WTC11 (cell line): ENCODE measurements at regions not wholly inside any gene's neighbourhood (a gene's known extent, or its start where the extent isn't known, plus 50 kb on each side); places are given as distances from the start of the nearest gene placed in this dataset.

Experiments
- ATAC-seq: fragments of 200-7000 bp; cut with Tn5 transposase; 2 replicates; pipeline ENCODE4 v1.10.0; 2021; ENCODE audit warnings: mild to moderate bottlenecking, moderate library complexity
- CTCF ChIA-PET: fragments of 300-600 bp; sonication (Branson Sonifier 250); formaldehyde crosslinking; loops from one replicate; lab custom pipeline; 2021; ENCODE audit warnings: antibody characterized with exemption; lab: Charles Lee
- POLR2A ChIA-PET: fragments of 350-600 bp; sonication (Branson Sonifier 250); formaldehyde crosslinking; loops from one replicate; lab custom pipeline; 2021; ENCODE audit warnings: antibody characterized with exemption; lab: Charles Lee
- DNase-seq: peaks from one replicate; pipeline ENCODE4 v3.0.0; 2021; ENCODE audit warnings: low spot score
- H3K27ac Mint-ChIP-seq: 2 replicates; pipeline ENCODE4 v1.8.0; 2021; ENCODE audit warnings: mixed read lengths
- H3K27me3 Mint-ChIP-seq: 2 replicates; pipeline ENCODE4 v1.8.0; 2021; ENCODE audit warnings: low read depth, mild to moderate bottlenecking, moderate library complexity, mixed read lengths
- H3K36me3 Mint-ChIP-seq: 2 replicates; pipeline ENCODE4 v1.8.0; 2021; ENCODE audit warnings: mixed read lengths
- H3K4me1 Mint-ChIP-seq: 2 replicates; pipeline ENCODE4 v1.8.0; 2022; ENCODE audit warnings: mixed read lengths
- H3K4me3 Mint-ChIP-seq: 2 replicates; pipeline ENCODE4 v1.8.0; 2021; ENCODE audit warnings: mild to moderate bottlenecking, moderate library complexity, mixed read lengths
- H3K9me3 Mint-ChIP-seq: 2 replicates; pipeline ENCODE4 v1.8.0; 2021; ENCODE audit warnings: mixed read lengths
- FOXK1 ChIP-seq: sonication (generic); formaldehyde crosslinking; IDR thresholded peaks from 2 replicates; pipeline ENCODE4 v1.8.0; 2022; ENCODE audit warnings: mild to moderate bottlenecking, moderate library complexity, missing genetic modification reagents
- GRHL2 ChIP-seq: fragments of 250-450 bp; sonication (Bioruptor Pico); IDR thresholded peaks from 2 replicates; pipeline ENCODE4 v1.8.0; 2022; ENCODE audit warnings: mild to moderate bottlenecking, moderate library complexity; ENCODE audit not compliant: insufficient replicate concordance, severe bottlenecking
- GTF2I ChIP-seq: fragments of 250-450 bp; sonication (Bioruptor Pico); conservative IDR thresholded peaks from 2 replicates; pipeline ENCODE4 v1.4.0; 2021; ENCODE audit warnings: mild to moderate bottlenecking
- HMGA2 ChIP-seq: fragments of 250-450 bp; sonication (Bioruptor Pico); IDR thresholded peaks from 2 replicates; pipeline ENCODE4 v1.4.0; 2021; ENCODE audit warnings: mild to moderate bottlenecking, moderate library complexity
- JUN ChIP-seq: sonication (generic); formaldehyde crosslinking; IDR thresholded peaks from 2 replicates; pipeline ENCODE4 v1.8.0; 2023; ENCODE audit warnings: mild to moderate bottlenecking, missing genetic modification reagents
- MXD4 ChIP-seq: fragments of 250-450 bp; sonication (Bioruptor Pico); IDR thresholded peaks from 2 replicates; pipeline ENCODE4 v1.8.0; 2021; ENCODE audit warnings: mild to moderate bottlenecking, moderate library complexity, borderline replicate concordance
- NFATC4 ChIP-seq: fragments of 250-450 bp; sonication (Bioruptor Pico); IDR thresholded peaks from 2 replicates; pipeline ENCODE4 v1.9.0; 2021; ENCODE audit warnings: mild to moderate bottlenecking
- NR1H2 ChIP-seq: sonication (generic); formaldehyde crosslinking; IDR thresholded peaks from 2 replicates; pipeline ENCODE4 v1.9.0; 2021; ENCODE audit warnings: mild to moderate bottlenecking, moderate library complexity, missing genetic modification reagents
- RORB ChIP-seq: fragments of 250-450 bp; sonication (Bioruptor Pico); IDR thresholded peaks from 2 replicates; pipeline ENCODE4 v1.9.0; 2021; ENCODE audit warnings: mild to moderate bottlenecking
- SMAD3 ChIP-seq: sonication (generic); formaldehyde crosslinking; IDR thresholded peaks from 2 replicates; pipeline ENCODE4 v1.8.0; 2022; ENCODE audit warnings: missing genetic modification reagents, mild to moderate bottlenecking, borderline replicate concordance
- TCF7 ChIP-seq: sonication (generic); formaldehyde crosslinking; IDR thresholded peaks from 2 replicates; pipeline ENCODE4 v1.8.0; 2022; ENCODE audit warnings: mild to moderate bottlenecking, low read depth, missing genetic modification reagents, moderate library complexity
- ZNF121 ChIP-seq: sonication (generic); formaldehyde crosslinking; IDR thresholded peaks from 2 replicates; pipeline ENCODE4 v1.8.0; 2023; ENCODE audit warnings: missing genetic modification reagents
- ZNF263 ChIP-seq: sonication (generic); formaldehyde crosslinking; IDR thresholded peaks from 2 replicates; pipeline ENCODE4 v1.8.1; 2022; ENCODE audit warnings: low read depth, mild to moderate bottlenecking, moderate library complexity, missing genetic modification reagents
- ZNF317 ChIP-seq: sonication (generic); formaldehyde crosslinking; IDR thresholded peaks from 2 replicates; pipeline ENCODE4 v1.8.1; 2023; ENCODE audit warnings: low read depth, mild to moderate bottlenecking, moderate library complexity, missing genetic modification reagents, borderline replicate concordance
- ZNF423 ChIP-seq: fragments of 250-450 bp; sonication (Bioruptor Pico); IDR thresholded peaks from 2 replicates; pipeline ENCODE4 v2.1.2; 2022; ENCODE audit warnings: mild to moderate bottlenecking, moderate library complexity
- TF ChIP-seq, protein P1 (sequence below): sonication (generic); formaldehyde crosslinking; IDR thresholded peaks from 2 replicates; pipeline ENCODE4 v1.8.0; 2022; ENCODE audit warnings: mild to moderate bottlenecking, missing genetic modification reagents
- TF ChIP-seq, protein P2 (sequence below): sonication (generic); formaldehyde crosslinking; IDR thresholded peaks from 2 replicates; pipeline ENCODE4 v1.8.0; 2023; ENCODE audit warnings: missing genetic modification reagents
- TF ChIP-seq, protein P3 (sequence below): sonication (generic); formaldehyde crosslinking; IDR thresholded peaks from 2 replicates; pipeline ENCODE4 v1.8.0; 2022; ENCODE audit warnings: missing genetic modification reagents
- TF ChIP-seq, protein P4 (sequence below): fragments of 250-450 bp; sonication (Bioruptor Pico); IDR thresholded peaks from 2 replicates; pipeline ENCODE4 v1.9.0; 2021; ENCODE audit warnings: mild to moderate bottlenecking
- TF ChIP-seq, protein P5 (sequence below): sonication (generic); formaldehyde crosslinking; IDR thresholded peaks from 2 replicates; pipeline ENCODE4 v1.8.1; 2022; ENCODE audit warnings: low read depth, mild to moderate bottlenecking, moderate library complexity, missing genetic modification reagents, borderline replicate concordance

DNA sequence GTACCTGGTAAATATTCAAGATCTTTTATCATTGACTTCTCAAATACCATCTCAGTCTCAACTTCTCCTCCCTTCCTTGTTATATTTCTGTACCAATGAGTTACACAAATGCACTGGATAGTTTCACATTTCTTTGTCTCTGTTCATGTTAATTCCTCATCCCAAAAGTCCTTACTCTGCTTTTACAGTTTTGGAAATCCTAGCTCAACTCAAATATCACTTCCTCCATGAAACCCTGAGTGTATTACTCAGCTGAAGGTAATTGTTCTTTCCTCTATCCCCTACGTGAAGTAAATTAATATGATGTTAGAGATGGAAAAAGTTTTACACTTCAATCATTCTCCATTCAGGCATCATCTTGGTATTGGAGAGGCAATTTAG is 241.5 kb downstream of the TLE4 start:
- CTCF ChIA-PET: no interaction called here
- no peaks in the 10 kb centered on the region for H3K9me3 Mint-ChIP-seq
- POLR2A ChIA-PET: no interaction called here
- H3K27ac Mint-ChIP-seq: no peak overlapping the region
- H3K4me1 Mint-ChIP-seq: peaks cover 62% of the 10 kb centered on the region
- H3K27me3 Mint-ChIP-seq: no peaks in the 10 kb centered on the region
- ATAC-seq: no peak
- DNase-seq: no peak
- no peak for TF ChIP-seq NFATC4 (CRISPR knock-in tag)
- H3K4me3 Mint-ChIP-seq: no peak overlapping the region
- no peaks in the 10 kb centered on the region for H3K36me3 Mint-ChIP-seq

DNA sequence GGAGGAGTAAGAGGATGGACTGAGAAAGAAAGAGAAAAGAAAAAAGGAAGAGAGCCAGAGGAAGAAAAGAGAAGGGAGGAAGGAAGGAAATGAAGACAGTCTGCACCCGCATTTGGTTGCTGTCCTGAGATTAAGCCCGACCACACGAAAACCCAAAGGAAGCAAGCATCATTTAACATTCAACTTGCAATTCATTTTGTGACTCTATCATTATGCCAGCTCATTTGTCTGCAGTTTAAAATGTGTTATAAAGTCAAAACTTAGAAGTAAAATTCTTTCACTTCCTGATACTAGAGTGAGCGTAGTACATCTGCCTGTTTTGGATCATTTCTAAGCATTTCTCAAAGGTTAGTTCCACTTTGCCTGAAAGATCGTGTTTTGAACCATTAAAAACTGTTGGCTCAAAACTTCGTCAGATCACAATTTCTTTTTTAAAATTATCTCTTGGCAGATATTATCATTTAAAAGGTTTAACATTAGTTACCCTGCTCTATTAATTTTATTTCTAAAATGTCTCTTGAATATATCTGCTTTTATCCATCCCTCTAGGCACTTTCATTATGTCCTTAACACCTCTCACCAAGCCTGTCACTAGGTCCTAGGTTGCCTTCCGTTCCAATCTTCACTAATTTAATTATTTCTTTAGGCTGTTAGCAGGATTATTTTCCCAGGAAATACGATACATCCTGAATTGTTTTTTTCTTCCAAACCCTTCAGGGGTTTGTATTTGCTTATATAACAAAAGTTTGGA is 240.9 kb downstream of the TLE4 start:
- ChIA-PET POLR2A (no interaction called here), CTCF (no interaction called here)
- TF ChIP-seq RORB (CRISPR knock-in tag): no peak
- TF ChIP-seq HMGA2: no peak
- TF ChIP-seq, protein P1, sequence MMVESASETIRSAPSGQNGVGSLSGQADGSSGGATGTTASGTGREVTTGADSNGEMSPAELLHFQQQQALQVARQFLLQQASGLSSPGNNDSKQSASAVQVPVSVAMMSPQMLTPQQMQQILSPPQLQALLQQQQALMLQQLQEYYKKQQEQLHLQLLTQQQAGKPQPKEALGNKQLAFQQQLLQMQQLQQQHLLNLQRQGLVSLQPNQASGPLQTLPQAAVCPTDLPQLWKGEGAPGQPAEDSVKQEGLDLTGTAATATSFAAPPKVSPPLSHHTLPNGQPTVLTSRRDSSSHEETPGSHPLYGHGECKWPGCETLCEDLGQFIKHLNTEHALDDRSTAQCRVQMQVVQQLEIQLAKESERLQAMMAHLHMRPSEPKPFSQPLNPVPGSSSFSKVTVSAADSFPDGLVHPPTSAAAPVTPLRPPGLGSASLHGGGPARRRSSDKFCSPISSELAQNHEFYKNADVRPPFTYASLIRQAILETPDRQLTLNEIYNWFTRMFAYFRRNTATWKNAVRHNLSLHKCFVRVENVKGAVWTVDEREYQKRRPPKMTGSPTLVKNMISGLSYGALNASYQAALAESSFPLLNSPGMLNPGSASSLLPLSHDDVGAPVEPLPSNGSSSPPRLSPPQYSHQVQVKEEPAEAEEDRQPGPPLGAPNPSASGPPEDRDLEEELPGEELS (CRISPR knock-in tag): no peak
- no peak for TF ChIP-seq NR1H2 (CRISPR knock-in tag)
- TF ChIP-seq ZNF317 (CRISPR knock-in tag): no peak
- no peak for TF ChIP-seq ZNF423 (CRISPR knock-in tag)
- TF ChIP-seq FOXK1 (CRISPR knock-in tag): no peak
- TF ChIP-seq GTF2I (CRISPR knock-in tag): no peak
- no peak for TF ChIP-seq TCF7 (CRISPR knock-in tag)
- TF ChIP-seq, protein P2, sequence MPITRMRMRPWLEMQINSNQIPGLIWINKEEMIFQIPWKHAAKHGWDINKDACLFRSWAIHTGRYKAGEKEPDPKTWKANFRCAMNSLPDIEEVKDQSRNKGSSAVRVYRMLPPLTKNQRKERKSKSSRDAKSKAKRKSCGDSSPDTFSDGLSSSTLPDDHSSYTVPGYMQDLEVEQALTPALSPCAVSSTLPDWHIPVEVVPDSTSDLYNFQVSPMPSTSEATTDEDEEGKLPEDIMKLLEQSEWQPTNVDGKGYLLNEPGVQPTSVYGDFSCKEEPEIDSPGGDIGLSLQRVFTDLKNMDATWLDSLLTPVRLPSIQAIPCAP (CRISPR knock-in tag): no peak
- no peak for TF ChIP-seq ZNF263 (CRISPR knock-in tag)
- no peak for TF ChIP-seq ZNF121 (CRISPR knock-in tag)
- TF ChIP-seq, protein P3, sequence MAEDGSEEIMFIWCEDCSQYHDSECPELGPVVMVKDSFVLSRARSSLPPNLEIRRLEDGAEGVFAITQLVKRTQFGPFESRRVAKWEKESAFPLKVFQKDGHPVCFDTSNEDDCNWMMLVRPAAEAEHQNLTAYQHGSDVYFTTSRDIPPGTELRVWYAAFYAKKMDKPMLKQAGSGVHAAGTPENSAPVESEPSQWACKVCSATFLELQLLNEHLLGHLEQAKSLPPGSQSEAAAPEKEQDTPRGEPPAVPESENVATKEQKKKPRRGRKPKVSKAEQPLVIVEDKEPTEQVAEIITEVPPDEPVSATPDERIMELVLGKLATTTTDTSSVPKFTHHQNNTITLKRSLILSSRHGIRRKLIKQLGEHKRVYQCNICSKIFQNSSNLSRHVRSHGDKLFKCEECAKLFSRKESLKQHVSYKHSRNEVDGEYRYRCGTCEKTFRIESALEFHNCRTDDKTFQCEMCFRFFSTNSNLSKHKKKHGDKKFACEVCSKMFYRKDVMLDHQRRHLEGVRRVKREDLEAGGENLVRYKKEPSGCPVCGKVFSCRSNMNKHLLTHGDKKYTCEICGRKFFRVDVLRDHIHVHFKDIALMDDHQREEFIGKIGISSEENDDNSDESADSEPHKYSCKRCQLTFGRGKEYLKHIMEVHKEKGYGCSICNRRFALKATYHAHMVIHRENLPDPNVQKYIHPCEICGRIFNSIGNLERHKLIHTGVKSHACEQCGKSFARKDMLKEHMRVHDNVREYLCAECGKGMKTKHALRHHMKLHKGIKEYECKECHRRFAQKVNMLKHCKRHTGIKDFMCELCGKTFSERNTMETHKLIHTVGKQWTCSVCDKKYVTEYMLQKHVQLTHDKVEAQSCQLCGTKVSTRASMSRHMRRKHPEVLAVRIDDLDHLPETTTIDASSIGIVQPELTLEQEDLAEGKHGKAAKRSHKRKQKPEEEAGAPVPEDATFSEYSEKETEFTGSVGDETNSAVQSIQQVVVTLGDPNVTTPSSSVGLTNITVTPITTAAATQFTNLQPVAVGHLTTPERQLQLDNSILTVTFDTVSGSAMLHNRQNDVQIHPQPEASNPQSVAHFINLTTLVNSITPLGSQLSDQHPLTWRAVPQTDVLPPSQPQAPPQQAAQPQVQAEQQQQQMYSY: no peak
- TF ChIP-seq, protein P4, sequence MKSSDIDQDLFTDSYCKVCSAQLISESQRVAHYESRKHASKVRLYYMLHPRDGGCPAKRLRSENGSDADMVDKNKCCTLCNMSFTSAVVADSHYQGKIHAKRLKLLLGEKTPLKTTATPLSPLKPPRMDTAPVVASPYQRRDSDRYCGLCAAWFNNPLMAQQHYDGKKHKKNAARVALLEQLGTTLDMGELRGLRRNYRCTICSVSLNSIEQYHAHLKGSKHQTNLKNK (CRISPR knock-in tag): no peak
- no peak for TF ChIP-seq SMAD3 (CRISPR knock-in tag)
- H3K4me3 Mint-ChIP-seq: no peak overlapping the region
- DNase-seq (no peak), ATAC-seq (peak; percentile 26; the same call in 1 of the 2 replicates)
- peak overlapping the region; percentile 43 for H3K27ac Mint-ChIP-seq
- H3K27me3 Mint-ChIP-seq: no peaks in the 10 kb centered on the region
- peaks cover 57% of the 10 kb centered on the region for H3K4me1 Mint-ChIP-seq
- H3K9me3 Mint-ChIP-seq: no peaks in the 10 kb centered on the region
- H3K36me3 Mint-ChIP-seq: no peaks in the 10 kb centered on the region

DNA sequence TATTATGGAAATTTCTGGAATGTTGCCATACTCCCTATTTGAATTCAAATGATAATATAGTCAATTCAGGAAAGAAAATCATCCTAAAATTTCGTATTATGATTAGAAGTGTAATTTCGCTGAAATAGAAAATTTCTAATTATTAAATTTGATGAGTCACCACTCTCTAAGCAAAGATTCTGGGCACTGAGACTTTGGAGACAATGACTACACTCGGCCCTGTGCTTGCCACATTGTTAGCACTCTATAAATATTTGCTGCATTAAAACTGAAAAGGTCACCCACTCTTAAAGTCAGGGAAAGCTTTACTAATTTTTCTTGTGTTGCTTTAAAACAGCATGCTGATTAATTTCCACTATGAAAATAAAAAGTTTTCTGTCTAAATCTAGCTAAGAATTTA is 240.3 kb downstream of the TLE4 start:
- CTCF ChIA-PET: no interaction called here
- Mint-ChIP-seq H3K27ac (peak overlapping the region; percentile 43), H3K4me1 (peaks cover 51% of the 10 kb centered on the region), H3K36me3 (no peaks in the 10 kb centered on the region), H3K4me3 (no peak overlapping the region), H3K9me3 (no peaks in the 10 kb centered on the region), H3K27me3 (no peaks in the 10 kb centered on the region)
- DNase-seq (no peak), ATAC-seq (no peak)
- TF ChIP-seq JUN (CRISPR knock-in tag) (no peak), MXD4 (CRISPR knock-in tag) (no peak), GRHL2 (CRISPR knock-in tag) (no peak)
- TF ChIP-seq, protein P5, sequence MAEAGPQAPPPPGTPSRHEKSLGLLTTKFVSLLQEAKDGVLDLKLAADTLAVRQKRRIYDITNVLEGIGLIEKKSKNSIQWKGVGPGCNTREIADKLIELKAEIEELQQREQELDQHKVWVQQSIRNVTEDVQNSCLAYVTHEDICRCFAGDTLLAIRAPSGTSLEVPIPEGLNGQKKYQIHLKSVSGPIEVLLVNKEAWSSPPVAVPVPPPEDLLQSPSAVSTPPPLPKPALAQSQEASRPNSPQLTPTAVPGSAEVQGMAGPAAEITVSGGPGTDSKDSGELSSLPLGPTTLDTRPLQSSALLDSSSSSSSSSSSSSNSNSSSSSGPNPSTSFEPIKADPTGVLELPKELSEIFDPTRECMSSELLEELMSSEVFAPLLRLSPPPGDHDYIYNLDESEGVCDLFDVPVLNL (CRISPR knock-in tag): no peak
- POLR2A ChIA-PET: no interaction called here
